ENCODE measurements at regions not wholly inside any gene's neighbourhood (a gene's known extent, or its start where the extent isn't known, plus 50 kb on each side); places are given as distances from the start of the nearest gene placed in this dataset.
A peak's percentile ranks its signal among the peaks of the same experiment; 100 is the strongest.
"Not testable (repeated sequence)": the region's sequence is repeated elsewhere in the genome, so short reads cannot be mapped to it uniquely, and the experiment has no call there.

- DNase-seq (ENCODE audit: low spot score) = no peak
These were observed 149.3 kb upstream of the PTPN1 start for GRCh38 chr20:50360921-50361320.

- not testable (repeated sequence) for DNase-seq (ENCODE audit: low spot score)
These were observed 148.0 kb upstream of the PTPN1 start for GRCh38 chr20:50362177-50362576.

- DNase-seq (ENCODE audit: low spot score) = no peak
These were observed 147.2 kb upstream of the PTPN1 start for GRCh38 chr20:50363027-50363426.

- no peak for DNase-seq (ENCODE audit: low spot score)
These were observed 146.7 kb upstream of the PTPN1 start for GRCh38 chr20:50363479-50363878.

GRCh38 chr20:50364542-50364941 is 145.6 kb upstream of the PTPN1 start:
- DNase-seq (ENCODE audit: low spot score) = no peak

GRCh38 chr20:50366270-50367103 is 143.7 kb upstream of the PTPN1 start:
- DNase-seq (ENCODE audit: low spot score) = peak; percentile 89

GRCh38 chr20:50367104-50367674 is 143.0 kb upstream of the PTPN1 start:
- peak; percentile 20 for DNase-seq (ENCODE audit: low spot score)

- no peak for DNase-seq (ENCODE audit: low spot score)
These were observed 142.3 kb upstream of the PTPN1 start for GRCh38 chr20:50367739-50368375.

GRCh38 chr20:50368386-50368785 is 141.8 kb upstream of the PTPN1 start:
- DNase-seq (ENCODE audit: low spot score) = no peak

- DNase-seq (ENCODE audit: low spot score) = no peak
These were observed 141.4 kb upstream of the PTPN1 start for GRCh38 chr20:50368813-50369224.

- peak; percentile 73 for DNase-seq (ENCODE audit: low spot score)
These were observed 140.8 kb upstream of the PTPN1 start for GRCh38 chr20:50369225-50370035.

GRCh38 chr20:50370036-50370566 is 140.1 kb upstream of the PTPN1 start:
- no peak for DNase-seq (ENCODE audit: low spot score)

GRCh38 chr20:50371878-50372769 is 138.1 kb upstream of the PTPN1 start:
- DNase-seq (ENCODE audit: low spot score) = peak; percentile 31

GRCh38 chr20:50372770-50373088 is 137.5 kb upstream of the PTPN1 start:
- peak; percentile 73 for DNase-seq (ENCODE audit: low spot score)

- DNase-seq (ENCODE audit: low spot score) = peak; percentile 37
These were observed 136.4 kb upstream of the PTPN1 start for GRCh38 chr20:50373674-50374286.

GRCh38 chr20:50374541-50375078 is 135.6 kb upstream of the PTPN1 start:
- DNase-seq (ENCODE audit: low spot score) = no peak

GRCh38 chr20:50376179-50376887 is 133.8 kb upstream of the PTPN1 start:
- DNase-seq (ENCODE audit: low spot score) = no peak

- DNase-seq (ENCODE audit: low spot score) = no peak
These were observed 133.2 kb upstream of the PTPN1 start for GRCh38 chr20:50376888-50377459.

Measured in LoVo (cell line).